SK-N-SH (cell line): ENCODE measurements at regions not wholly inside any gene's neighbourhood (a gene's known extent, or its start where the extent isn't known, plus 50 kb on each side); places are given as distances from the start of the nearest gene placed in this dataset.

Source experiments
- CTCF ChIA-PET: fragments of 300-600, 350-600 bp; formaldehyde crosslinking; extraction: SDS; loops from one replicate; lab custom pipeline; 2021; lab: Yijun Ruan, JAX
- POLR2A ChIA-PET: fragments of 350-600 bp; sonication (Branson Sonifier 250); formaldehyde crosslinking; extraction: SDS; loops from one replicate; lab custom pipeline; 2020; ENCODE audit warnings: antibody characterized with exemption, inconsistent platforms; lab: Yijun Ruan, JAX
- DNase-seq: peaks from one replicate; pipeline ENCODE4 v3.0.0; 2012
- H2AFZ ChIP-seq: fragments of 200-600 bp; sonication (generic); 2 replicates; pipeline ENCODE4 v1.8.1; 2016; ENCODE audit warnings: antibody characterized with exemption, mild to moderate bottlenecking, low read depth
- H3F3A ChIP-seq: fragments of 200-600 bp; sonication (generic); replicated peaks from 2 replicates; pipeline ENCODE3; 2016; ENCODE audit warnings: antibody characterized with exemption, mild to moderate bottlenecking; ENCODE audit not compliant: insufficient read depth
- H3K27ac ChIP-seq, 2 experiments: fragments of 200-500 bp in 1 of 2; fragments of 200-600 bp in 1 of 2; sonication (Bioruptor generic) in 1 of 2; sonication (generic), shearing (Covaris generic) in 1 of 2; 2 replicates each; pipeline versions ENCODE4 v1.5.1 to v1.6.1; 2014 to 2016; ENCODE audit warnings: low read depth in 2 of 2, inconsistent platforms in 1 of 2, low read length in 1 of 2, mild to moderate bottlenecking in 1 of 2, mixed read lengths in 1 of 2
- H3K27me3 ChIP-seq: fragments of 200-600 bp; sonication (generic), shearing (Covaris generic); 2 replicates; pipeline ENCODE4 v1.6.1; 2016; ENCODE audit warnings: mixed run types; ENCODE audit not compliant: insufficient read depth
- H3K36me3 ChIP-seq, 2 experiments: fragments of 200-500 bp in 1 of 2; fragments of 200-600 bp in 1 of 2; sonication (Bioruptor generic) in 1 of 2; sonication (generic) in 1 of 2; replicated peaks in 1 of 2; 2 replicates each; pipeline versions ENCODE3 to v1.5.1; 2014 to 2016; ENCODE audit warnings: low read length in 1 of 2, mild to moderate bottlenecking in 1 of 2; ENCODE audit not compliant: insufficient read depth in 2 of 2, control insufficient read depth in 1 of 2
- H3K4me1 ChIP-seq, 2 experiments: fragments of 200-500 bp in 1 of 2; fragments of 200-600 bp in 1 of 2; sonication (Bioruptor generic) in 1 of 2; sonication (generic), shearing (Covaris generic) in 1 of 2; 2 replicates each; pipeline versions ENCODE4 v1.5.1 to v1.6.1; 2014 to 2016; ENCODE audit warnings: low read depth in 1 of 2, low read length in 1 of 2, mixed run types in 1 of 2; ENCODE audit not compliant: insufficient read depth in 2 of 2, control insufficient read depth in 1 of 2
- H3K4me2 ChIP-seq: fragments of 200-600 bp; sonication (generic), shearing (Covaris generic); 2 replicates; pipeline ENCODE4 v1.6.1; 2017; ENCODE audit warnings: mixed run types
- H3K4me3 ChIP-seq, 2 experiments: fragments of 200-500 bp in 1 of 2; fragments of 200-600 bp in 1 of 2; sonication (Bioruptor generic) in 1 of 2; sonication (generic), shearing (Covaris generic) in 1 of 2; 2 replicates each; pipeline versions ENCODE4 v1.5.1 to v1.8.1; 2014 to 2016; ENCODE audit warnings: low read depth in 2 of 2, inconsistent platforms in 1 of 2, low read length in 1 of 2, mild to moderate bottlenecking in 1 of 2, mixed read lengths in 1 of 2, moderate library complexity in 1 of 2
- H3K79me2 ChIP-seq: fragments of 200-600 bp; sonication (generic); 2 replicates; pipeline ENCODE4 v1.8.1; 2017; ENCODE audit warnings: mild to moderate bottlenecking; ENCODE audit not compliant: insufficient read depth
- H3K9ac ChIP-seq: fragments of 200-600 bp; sonication (generic); 2 replicates; pipeline ENCODE4 v1.6.1; 2017; ENCODE audit warnings: mixed run types
- H3K9me2 ChIP-seq: fragments of 200-600 bp; sonication (generic); 2 replicates; pipeline ENCODE4 v1.6.1; 2017; ENCODE audit warnings: mixed run types
- H3K9me3 ChIP-seq: fragments of 200-600 bp; sonication (generic); 2 replicates; pipeline ENCODE4 v1.6.1; 2017; ENCODE audit warnings: mixed run types, mild to moderate bottlenecking, moderate library complexity
- H4K20me1 ChIP-seq: fragments of 200-600 bp; sonication (generic); 2 replicates; pipeline ENCODE4 v1.6.1; 2017; ENCODE audit warnings: mild to moderate bottlenecking, mixed run types; ENCODE audit not compliant: insufficient read depth
- FOXM1 ChIP-seq: IDR thresholded peaks from 2 replicates; pipeline ENCODE4 v1.4.0; 2012; ENCODE audit warnings: low read depth, mild to moderate bottlenecking
- GATA2 ChIP-seq: sonication (generic); formaldehyde crosslinking; IDR thresholded peaks from 2 replicates; pipeline ENCODE4 v1.5.0; 2020; ENCODE audit warnings: mild to moderate bottlenecking, missing genetic modification reagents
- MAX ChIP-seq: IDR thresholded peaks from 2 replicates; pipeline ENCODE4 v1.4.0; 2012; ENCODE audit warnings: low read depth
- NRF1 ChIP-seq: IDR thresholded peaks from 2 replicates; pipeline ENCODE4 v1.6.1; 2012; ENCODE audit warnings: low read depth, mild to moderate bottlenecking, low read length
- POLR2AphosphoS5 ChIP-seq: IDR thresholded peaks from 2 replicates; pipeline ENCODE4 v1.6.1; 2012; ENCODE audit warnings: low read depth, low read length
- RAD21 ChIP-seq: IDR thresholded peaks from 2 replicates; pipeline ENCODE4 v1.6.1; 2012; ENCODE audit warnings: mild to moderate bottlenecking, low read length
- RCOR1 ChIP-seq: fragments of 150-350 bp; IDR thresholded peaks from 2 replicates; pipeline ENCODE4 v1.6.1; 2017; ENCODE audit warnings: antibody characterized with exemption, low read length
- REST ChIP-seq: IDR thresholded peaks from 2 replicates; pipeline ENCODE4 v1.6.1; 2012; ENCODE audit warnings: mild to moderate bottlenecking, low read depth, low read length, moderate library complexity
- RFX5 ChIP-seq: IDR thresholded peaks from 2 replicates; pipeline ENCODE4 v1.6.1; 2012; ENCODE audit warnings: mild to moderate bottlenecking, improper control_type of control experiment, low read length
- YY1 ChIP-seq: IDR thresholded peaks from 2 replicates; pipeline ENCODE4 v1.4.0; 2012; ENCODE audit warnings: low read depth, mild to moderate bottlenecking
- ZBTB33 ChIP-seq: IDR thresholded peaks from 2 replicates; pipeline ENCODE4 v1.4.0; 2012; ENCODE audit warnings: low read depth, borderline replicate concordance
- WGBS: methylation state at CpG from one replicate; pipeline ENCODE4 v1.1.6; 2017; ENCODE audit warnings: low lambda C conversion rate; 5-methylcytosine and 5-hydroxymethylcytosine counted together

GRCh38 chr4:60096676-60097075, 1103.5 kb upstream of the ADGRL3 start (continued):
- TF ChIP-seq REST (no peak), POLR2AphosphoS5 (no peak), RCOR1 (no peak), MAX (no peak)
- TF ChIP-seq, all 33 proteins: peak for 0

- Histone ChIP-seq H3K27me3 (no peaks in the 10 kb centered on the region), H4K20me1 (no peaks in the 10 kb centered on the region), H3K79me2 (no peaks in the 10 kb centered on the region), H3K4me1 (no peaks in the 10 kb centered on the region), H3K27ac (no peak overlapping the region), H3F3A (no peaks in the 10 kb centered on the region), H3K36me3 (no peaks in the 10 kb centered on the region), H3K4me3 (no peak overlapping the region), H2AFZ (no peak overlapping the region), H3K9me2 (no peaks in the 10 kb centered on the region; the same call in 1 of the 2 replicates), H3K9ac (no peak overlapping the region), H3K9me3 (no peaks in the 10 kb centered on the region), H3K4me2 (no peak overlapping the region)
- ChIA-PET POLR2A (no interaction called here), CTCF (no interaction called here)
- DNase-seq, result no peak
- TF ChIP-seq ZBTB33 (no peak), RAD21 (no peak), REST (no peak), FOXM1 (no peak), GATA2 (CRISPR knock-in tag) (no peak), RFX5 (no peak), NRF1 (no peak), YY1 (no peak)
- WGBS, result 27% methylated on average over 3 of the region's 3 CpGs
Observed at GRCh38 chr4:60116592-60116991, 1083.5 kb upstream of the ADGRL3 start.
